ENCODE measurements at regions not wholly inside any gene's neighbourhood (a gene's known extent, or its start where the extent isn't known, plus 50 kb on each side); places are given as distances from the start of the nearest gene placed in this dataset.

- DNase-seq: no peak
Measured at GRCh38 chr13:73934771-73935170, 199.4 kb downstream of the KLF12 start.

GRCh38 chr13:73934215-73934641 is 200.0 kb downstream of the KLF12 start:
- no peak for DNase-seq

GRCh38 chr13:73933795-73934194 is 200.4 kb downstream of the KLF12 start:
- DNase-seq: no peak

GRCh38 chr13:73932091-73932490 is 202.1 kb downstream of the KLF12 start:
- no peak for DNase-seq

- DNase-seq: no peak
Measured at GRCh38 chr13:73929287-73929932, 204.8 kb downstream of the KLF12 start.

GRCh38 chr13:73924607-73925006 is 209.6 kb downstream of the KLF12 start:
- no peak for DNase-seq

GRCh38 chr13:73922493-73923393 is 211.5 kb downstream of the KLF12 start:
- DNase-seq: no peak

GRCh38 chr13:73918691-73919090 is 215.5 kb downstream of the KLF12 start:
- no peak for DNase-seq

GRCh38 chr13:73913751-73914518 is 220.3 kb downstream of the KLF12 start:
- no peak for DNase-seq

GRCh38 chr13:73913079-73913740 is 221.0 kb downstream of the KLF12 start:
- DNase-seq: no peak

- DNase-seq: no peak
Measured at GRCh38 chr13:73911361-73911760, 222.8 kb downstream of the KLF12 start.

- DNase-seq: no peak
Measured at GRCh38 chr13:73910733-73911132, 223.5 kb downstream of the KLF12 start.

GRCh38 chr13:73908809-73909208 is 225.4 kb downstream of the KLF12 start:
- DNase-seq: no peak

GRCh38 chr13:73904625-73905024 is 229.6 kb downstream of the KLF12 start:
- no peak for DNase-seq

- DNase-seq: no peak
Measured at GRCh38 chr13:73903561-73903960, 230.6 kb downstream of the KLF12 start.

- no peak for DNase-seq
Measured at GRCh38 chr13:73902847-73903246, 231.4 kb downstream of the KLF12 start.

- DNase-seq: no peak
Measured at GRCh38 chr13:73902296-73902695, 231.9 kb downstream of the KLF12 start.

- no peak for DNase-seq
Measured at GRCh38 chr13:73901324-73902068, 232.7 kb downstream of the KLF12 start.

GRCh38 chr13:73900591-73900990 is 233.6 kb downstream of the KLF12 start:
- DNase-seq: no peak

- no peak for DNase-seq
Measured at GRCh38 chr13:73898899-73899298, 235.3 kb downstream of the KLF12 start.

GRCh38 chr13:73898276-73898675 is 235.9 kb downstream of the KLF12 start:
- no peak for DNase-seq
